ENCODE measurements at regions not wholly inside any gene's neighbourhood (a gene's known extent, or its start where the extent isn't known, plus 50 kb on each side); places are given as distances from the start of the nearest gene placed in this dataset.

DNA sequence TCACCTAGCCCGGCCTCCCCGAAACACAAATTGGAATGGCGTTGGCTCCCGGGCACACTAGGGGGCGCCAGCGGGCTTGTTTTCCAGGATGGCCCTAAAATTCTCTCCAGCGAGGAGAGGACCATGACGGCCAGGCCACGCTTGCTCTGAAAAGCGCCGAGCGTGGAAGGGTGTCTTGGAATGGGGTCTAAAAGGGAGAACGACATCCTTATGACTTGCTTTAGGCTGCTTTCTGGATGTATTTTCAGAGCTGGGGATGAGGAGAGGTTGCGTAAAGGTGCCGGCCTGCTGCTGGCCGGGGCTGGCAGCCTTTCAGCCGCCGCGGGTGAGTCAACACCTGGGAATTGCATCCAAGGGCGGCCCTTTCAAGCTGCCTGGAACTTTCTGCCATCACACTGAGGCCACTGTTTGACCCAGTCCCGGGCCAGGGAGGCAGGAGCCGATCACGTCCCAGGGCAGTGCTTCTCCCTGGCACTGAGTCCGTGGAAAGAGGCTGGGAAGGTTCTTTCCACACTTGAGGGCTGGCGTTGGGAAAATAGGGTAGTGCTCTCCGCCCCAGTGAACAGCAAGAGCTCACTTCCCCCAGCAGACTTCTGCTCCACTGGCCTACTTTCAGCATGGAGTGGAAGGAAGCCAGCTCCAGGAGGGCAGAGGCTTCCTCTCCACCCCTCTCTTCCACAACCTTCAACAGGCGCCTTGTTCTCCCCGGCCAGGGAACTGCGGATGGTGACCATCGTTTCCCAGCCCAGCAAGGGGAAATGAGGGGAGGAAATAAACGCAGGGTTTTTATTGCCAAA, 216.2 kb downstream of the TTC8 start:
- H3K9me3 ChIP-seq (ENCODE audit: insufficient read depth, low read depth, low read length), result peaks cover 13% of the 10 kb centered on the region
- H3K9ac ChIP-seq (ENCODE audit: low read depth, low read length), result peak overlapping the region; percentile 62; the same call in 1 of the 2 replicates
- 0 out of 2 replicates have a peak overlapping the region, but pooled peaks have one; percentile 10 for H3K27ac ChIP-seq (ENCODE audit: low read depth, low read length)
- H3K4me3 ChIP-seq (ENCODE audit: low read length), result peak overlapping the region; percentile 47
- peaks cover 14% of the 10 kb centered on the region for H3K4me1 ChIP-seq (ENCODE audit: insufficient read depth, low read length)
- WGBS, result 17% methylated on average over 31 of the region's 31 CpGs
- H3K27me3 ChIP-seq (ENCODE audit: insufficient read depth, low read length), result peaks cover 5% of the 10 kb centered on the region; the same call in 1 of the 2 replicates
- H3K36me3 ChIP-seq (ENCODE audit: insufficient read depth, low read length), result no peaks in the 10 kb centered on the region

DNA sequence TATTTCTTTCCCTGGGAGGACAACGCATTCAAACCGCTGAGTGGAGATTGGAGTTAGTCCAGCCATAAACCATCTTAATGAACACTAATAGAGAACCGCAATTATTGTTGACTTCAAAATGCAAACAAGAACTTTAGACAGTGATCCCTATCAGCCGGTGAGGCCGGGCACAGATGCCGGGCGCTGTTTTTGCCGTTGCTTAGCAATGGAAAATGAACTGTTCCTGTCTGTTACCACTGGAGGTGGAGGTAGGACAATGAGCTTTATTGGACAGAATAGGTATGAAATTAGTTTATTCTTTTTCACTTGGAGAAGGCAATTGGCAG, 216.8 kb downstream of the TTC8 start:
- H3K9me3 ChIP-seq (ENCODE audit: insufficient read depth, low read depth, low read length), result peaks cover 13% of the 10 kb centered on the region
- H3K4me1 ChIP-seq (ENCODE audit: insufficient read depth, low read length), result peaks cover 14% of the 10 kb centered on the region
- H3K27ac ChIP-seq (ENCODE audit: low read depth, low read length), result no peak overlapping the region
- H3K4me3 ChIP-seq (ENCODE audit: low read length), result no peak overlapping the region
- H3K36me3 ChIP-seq (ENCODE audit: insufficient read depth, low read length), result no peaks in the 10 kb centered on the region
- H3K27me3 ChIP-seq (ENCODE audit: insufficient read depth, low read length), result peaks cover 5% of the 10 kb centered on the region; the same call in 1 of the 2 replicates
- no peak overlapping the region for H3K9ac ChIP-seq (ENCODE audit: low read depth, low read length)
- 92% methylated on average over 8 of the region's 8 CpGs for WGBS

- H3K9me3 ChIP-seq (ENCODE audit: insufficient read depth, low read depth, low read length), result peaks cover 13% of the 10 kb centered on the region
- no peak overlapping the region for H3K4me3 ChIP-seq (ENCODE audit: low read length)
- no peak overlapping the region for H3K27ac ChIP-seq (ENCODE audit: low read depth, low read length)
- H3K36me3 ChIP-seq (ENCODE audit: insufficient read depth, low read length), result no peaks in the 10 kb centered on the region
- H3K9ac ChIP-seq (ENCODE audit: low read depth, low read length), result no peak overlapping the region
- H3K4me1 ChIP-seq (ENCODE audit: insufficient read depth, low read length), result peaks cover 14% of the 10 kb centered on the region
- H3K27me3 ChIP-seq (ENCODE audit: insufficient read depth, low read length), result peaks cover 5% of the 10 kb centered on the region; the same call in 1 of the 2 replicates
- WGBS, result 93% methylated on average over 1 of the region's 1 CpG
Observed at GRCh38 chr14:89042021-89042420, 217.6 kb downstream of the TTC8 start.

- Histone ChIP-seq H3K27me3 (ENCODE audit: insufficient read depth, low read length) (no peaks in the 10 kb centered on the region), H3K27ac (ENCODE audit: low read depth, low read length) (no peak overlapping the region), H3K9me3 (ENCODE audit: insufficient read depth, low read depth, low read length) (0 out of 2 replicates have a peak, but pooled peaks cover 7% of the 10 kb centered on the region), H3K4me3 (ENCODE audit: low read length) (no peak overlapping the region), H3K36me3 (ENCODE audit: insufficient read depth, low read length) (no peaks in the 10 kb centered on the region), H3K9ac (ENCODE audit: low read depth, low read length) (no peak overlapping the region), H3K4me1 (ENCODE audit: insufficient read depth, low read length) (no peaks in the 10 kb centered on the region)
- WGBS, result 93% methylated on average over 4 of the region's 5 CpGs
Observed at GRCh38 chr14:89053303-89053702, 228.9 kb downstream of the TTC8 start.

DNA sequence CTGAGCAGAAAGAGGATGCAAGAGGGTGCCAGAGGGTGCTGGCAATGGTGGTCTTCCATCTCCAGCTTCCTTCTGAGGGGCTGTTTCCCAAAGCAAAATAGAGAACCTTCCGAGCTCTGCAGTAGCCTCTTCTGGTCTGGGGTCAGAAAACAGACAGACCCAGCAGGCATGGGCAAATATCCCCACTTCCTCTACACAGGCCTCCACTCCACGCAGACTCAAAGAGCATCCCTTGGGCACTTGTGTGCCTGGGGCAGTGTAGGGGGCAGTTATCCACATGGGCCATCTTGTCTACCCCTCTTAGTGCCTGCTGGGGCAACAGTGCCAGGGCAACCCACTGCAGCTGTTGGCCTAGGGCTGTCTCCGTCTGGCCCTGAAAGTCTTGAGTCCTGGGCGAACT, 231.9 kb downstream of the TTC8 start:
- no peak overlapping the region for H3K4me3 ChIP-seq (ENCODE audit: low read length)
- H3K27me3 ChIP-seq (ENCODE audit: insufficient read depth, low read length), result no peaks in the 10 kb centered on the region
- H3K36me3 ChIP-seq (ENCODE audit: insufficient read depth, low read length), result no peaks in the 10 kb centered on the region
- WGBS, result 96% methylated on average over 4 of the region's 4 CpGs
- H3K9me3 ChIP-seq (ENCODE audit: insufficient read depth, low read depth, low read length), result 0 out of 2 replicates have a peak, but pooled peaks cover 7% of the 10 kb centered on the region
- no peak overlapping the region for H3K9ac ChIP-seq (ENCODE audit: low read depth, low read length)
- no peaks in the 10 kb centered on the region for H3K4me1 ChIP-seq (ENCODE audit: insufficient read depth, low read length)
- no peak overlapping the region for H3K27ac ChIP-seq (ENCODE audit: low read depth, low read length)

- Histone ChIP-seq H3K4me3 (ENCODE audit: low read length) (no peak overlapping the region), H3K9me3 (ENCODE audit: insufficient read depth, low read depth, low read length) (no peaks in the 10 kb centered on the region), H3K9ac (ENCODE audit: low read depth, low read length) (no peak overlapping the region), H3K36me3 (ENCODE audit: insufficient read depth, low read length) (no peaks in the 10 kb centered on the region), H3K4me1 (ENCODE audit: insufficient read depth, low read length) (no peaks in the 10 kb centered on the region), H3K27me3 (ENCODE audit: insufficient read depth, low read length) (no peaks in the 10 kb centered on the region), H3K27ac (ENCODE audit: low read depth, low read length) (no peak overlapping the region)
- 90% methylated on average over 3 of the region's 3 CpGs for WGBS
Observed at GRCh38 chr14:89058697-89059096, 234.2 kb downstream of the TTC8 start.

- Histone ChIP-seq H3K4me3 (ENCODE audit: low read length) (no peak overlapping the region), H3K27ac (ENCODE audit: low read depth, low read length) (no peak overlapping the region), H3K9me3 (ENCODE audit: insufficient read depth, low read depth, low read length) (no peaks in the 10 kb centered on the region), H3K4me1 (ENCODE audit: insufficient read depth, low read length) (no peaks in the 10 kb centered on the region), H3K9ac (ENCODE audit: low read depth, low read length) (no peak overlapping the region), H3K36me3 (ENCODE audit: insufficient read depth, low read length) (no peaks in the 10 kb centered on the region), H3K27me3 (ENCODE audit: insufficient read depth, low read length) (no peaks in the 10 kb centered on the region)
Observed at GRCh38 chr14:89060191-89060590, 235.7 kb downstream of the TTC8 start.

DNA sequence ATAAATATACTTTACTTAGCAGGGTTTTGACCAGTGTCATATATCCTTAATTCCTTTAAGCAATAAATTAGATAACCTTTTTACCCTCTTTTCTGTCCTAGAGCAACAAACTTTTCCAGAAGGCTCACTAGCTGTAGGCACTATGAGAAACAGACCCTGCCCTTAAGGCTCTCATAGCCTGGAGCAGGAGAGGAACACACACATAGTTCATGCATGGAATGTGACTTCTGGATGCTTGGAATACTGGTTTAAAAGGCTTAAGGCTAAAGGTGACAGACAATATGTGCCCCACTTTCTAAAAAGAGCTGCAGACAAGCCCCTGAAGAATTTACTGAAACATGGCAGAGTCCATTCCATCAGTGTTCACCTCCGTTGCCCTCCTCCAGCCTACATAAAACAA, 237.2 kb downstream of the TTC8 start:
- Histone ChIP-seq H3K27me3 (ENCODE audit: insufficient read depth, low read length) (no peaks in the 10 kb centered on the region), H3K36me3 (ENCODE audit: insufficient read depth, low read length) (no peaks in the 10 kb centered on the region), H3K4me3 (ENCODE audit: low read length) (no peak overlapping the region), H3K4me1 (ENCODE audit: insufficient read depth, low read length) (no peaks in the 10 kb centered on the region), H3K27ac (ENCODE audit: low read depth, low read length) (no peak overlapping the region), H3K9ac (ENCODE audit: low read depth, low read length) (no peak overlapping the region), H3K9me3 (ENCODE audit: insufficient read depth, low read depth, low read length) (no peaks in the 10 kb centered on the region)
- 91% methylated on average over 1 of the region's 1 CpG for WGBS

DNA sequence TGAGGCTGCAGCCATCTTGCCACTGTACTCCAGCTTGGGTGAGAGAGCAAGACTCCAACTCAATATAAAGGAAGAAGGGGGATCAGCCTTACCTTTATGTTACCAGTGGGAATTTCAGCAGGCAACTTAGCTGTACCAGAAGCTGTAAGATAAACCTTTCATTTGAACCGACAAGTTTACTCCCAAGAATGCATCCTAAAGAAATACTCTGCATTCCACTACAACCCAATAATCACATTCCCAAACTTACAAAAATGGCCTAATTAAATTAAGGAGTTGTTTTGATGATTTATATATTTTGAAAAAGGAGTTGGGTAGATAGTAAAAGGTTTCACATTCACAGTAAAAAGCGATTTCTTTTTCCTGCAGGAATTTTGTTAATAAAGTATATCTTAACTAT, 241.4 kb downstream of the TTC8 start:
- no peak overlapping the region for H3K9ac ChIP-seq (ENCODE audit: low read depth, low read length)
- H3K27me3 ChIP-seq (ENCODE audit: insufficient read depth, low read length), result no peaks in the 10 kb centered on the region
- H3K4me3 ChIP-seq (ENCODE audit: low read length), result no peak overlapping the region
- H3K27ac ChIP-seq (ENCODE audit: low read depth, low read length), result no peak overlapping the region
- H3K9me3 ChIP-seq (ENCODE audit: insufficient read depth, low read depth, low read length), result no peaks in the 10 kb centered on the region
- 96% methylated on average over 2 of the region's 2 CpGs for WGBS
- H3K36me3 ChIP-seq (ENCODE audit: insufficient read depth, low read length), result no peaks in the 10 kb centered on the region
- no peaks in the 10 kb centered on the region; the same call in 1 of the 2 replicates for H3K4me1 ChIP-seq (ENCODE audit: insufficient read depth, low read length)

- Histone ChIP-seq H3K36me3 (ENCODE audit: insufficient read depth, low read length) (no peaks in the 10 kb centered on the region), H3K4me1 (ENCODE audit: insufficient read depth, low read length) (no peaks in the 10 kb centered on the region; the same call in 1 of the 2 replicates), H3K27ac (ENCODE audit: low read depth, low read length) (no peak overlapping the region), H3K4me3 (ENCODE audit: low read length) (no peak overlapping the region), H3K9ac (ENCODE audit: low read depth, low read length) (no peak overlapping the region), H3K9me3 (ENCODE audit: insufficient read depth, low read depth, low read length) (no peaks in the 10 kb centered on the region), H3K27me3 (ENCODE audit: insufficient read depth, low read length) (no peaks in the 10 kb centered on the region)
- 77% methylated on average over 12 of the region's 12 CpGs for WGBS
Observed at GRCh38 chr14:89067293-89067972, 243.0 kb downstream of the TTC8 start.

- H3K9ac ChIP-seq (ENCODE audit: low read depth, low read length), result no peak overlapping the region
- no peaks in the 10 kb centered on the region for H3K9me3 ChIP-seq (ENCODE audit: insufficient read depth, low read depth, low read length)
- 90% methylated on average over 16 of the region's 16 CpGs for WGBS
- no peaks in the 10 kb centered on the region for H3K4me1 ChIP-seq (ENCODE audit: insufficient read depth, low read length)
- H3K27me3 ChIP-seq (ENCODE audit: insufficient read depth, low read length), result no peaks in the 10 kb centered on the region; the same call in 1 of the 2 replicates
- no peak overlapping the region for H3K27ac ChIP-seq (ENCODE audit: low read depth, low read length)
- H3K36me3 ChIP-seq (ENCODE audit: insufficient read depth, low read length), result no peaks in the 10 kb centered on the region
- H3K4me3 ChIP-seq (ENCODE audit: low read length), result no peak overlapping the region
Observed at GRCh38 chr14:89078021-89078795, 253.8 kb downstream of the TTC8 start.

Data from HUES64 (cell line).